HG03354 (cell line): ENCODE measurements at regions not wholly inside any gene's neighbourhood (a gene's known extent, or its start where the extent isn't known, plus 50 kb on each side); places are given as distances from the start of the nearest gene placed in this dataset.
"Not testable (repeated sequence)": the region's sequence is repeated elsewhere in the genome, so short reads cannot be mapped to it uniquely, and the experiment has no call there.

ENCODE experiments used
- ATAC-seq: cut with Tn5 transposase; IDR thresholded peaks from one replicate; pipeline ENCODE4 v1.9.1; 2021; ENCODE audit warnings: mild to moderate bottlenecking; ENCODE audit not compliant: unreplicated experiment, poor library complexity, severe bottlenecking

DNA sequence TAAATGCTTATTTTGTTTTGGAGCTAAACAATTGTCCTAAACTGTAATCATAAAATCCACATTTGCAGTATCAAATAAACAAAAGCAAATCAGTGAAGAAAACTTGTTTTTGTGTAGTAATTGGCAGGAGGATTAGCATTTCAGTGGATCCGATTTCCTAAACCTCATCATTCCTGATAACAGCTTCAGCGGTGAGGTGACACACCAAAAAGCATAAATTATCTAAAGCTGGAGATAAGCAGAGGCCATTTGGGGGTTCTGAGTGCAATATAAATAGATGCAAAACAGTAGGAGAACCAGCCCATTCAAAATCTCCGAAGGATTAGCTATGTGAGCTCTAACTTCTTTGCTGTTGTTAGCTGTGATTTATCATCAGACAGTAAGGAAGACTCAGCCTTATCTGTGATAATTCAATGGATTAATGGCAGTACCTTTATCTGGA, 235.8 kb downstream of the EPHA7 start:
- ATAC-seq = no peak

DNA sequence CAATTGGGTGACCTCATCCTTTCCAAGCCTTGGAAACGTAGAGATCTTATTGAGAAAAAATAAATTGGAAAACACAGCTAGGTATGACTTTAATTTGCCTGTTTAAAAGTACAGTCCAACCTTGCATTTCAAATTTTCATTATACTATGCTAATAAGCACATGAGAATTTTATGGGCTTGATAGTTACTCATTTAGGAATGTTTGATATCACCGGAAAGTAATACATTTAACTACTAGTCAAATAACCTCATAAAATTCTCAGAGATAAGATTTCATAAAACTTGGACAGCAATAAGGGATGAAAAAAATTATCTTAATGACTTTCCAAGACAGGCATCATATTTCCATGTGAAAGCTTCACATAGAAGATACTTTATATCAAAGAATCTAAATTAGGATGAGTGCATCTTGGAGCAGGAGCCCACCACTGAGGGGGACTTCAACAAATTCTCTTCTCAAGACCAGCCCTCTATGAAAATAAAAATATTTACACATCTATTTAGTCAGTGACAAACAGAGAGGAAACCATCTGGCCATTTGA, 236.3 kb downstream of the EPHA7 start:
- no peak for ATAC-seq

DNA sequence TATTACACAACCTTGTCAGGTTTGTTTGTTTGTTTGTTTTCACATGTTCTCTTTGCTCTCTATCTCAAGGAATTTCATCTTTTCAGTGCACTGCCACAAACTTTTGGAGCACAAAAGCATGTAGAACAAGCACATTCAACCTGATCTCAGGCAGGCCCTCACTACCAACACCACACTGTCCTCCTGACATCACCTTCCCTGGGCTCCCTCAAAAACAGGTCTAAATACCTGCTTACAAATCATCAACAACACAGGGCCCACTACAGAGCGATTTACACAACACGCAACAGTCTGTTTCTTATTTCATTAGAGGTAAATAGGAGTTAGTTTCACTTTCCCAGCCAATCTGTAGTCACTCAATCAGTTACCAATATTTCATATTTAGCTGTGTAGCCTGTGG, 241.4 kb downstream of the EPHA7 start:
- ATAC-seq = no peak

DNA sequence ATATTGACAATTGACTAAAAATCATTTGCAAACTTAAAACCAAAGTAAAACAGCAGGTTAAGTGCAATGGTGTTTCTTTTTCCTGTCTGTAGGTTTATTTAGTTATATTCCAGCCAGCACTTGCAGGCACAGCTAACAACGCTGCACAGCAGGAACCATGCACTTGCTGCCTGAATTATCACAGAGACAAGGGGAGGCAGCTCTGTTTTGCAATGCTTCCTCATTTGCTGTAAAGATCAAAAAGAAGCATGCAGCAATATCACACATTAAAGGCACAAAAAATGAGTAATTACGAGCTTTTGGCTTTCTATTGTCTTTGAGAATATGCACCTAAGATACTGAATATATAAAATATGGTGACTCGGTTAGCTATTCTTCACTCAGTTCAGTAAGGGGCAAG, 241.9 kb downstream of the EPHA7 start:
- no peak for ATAC-seq

DNA sequence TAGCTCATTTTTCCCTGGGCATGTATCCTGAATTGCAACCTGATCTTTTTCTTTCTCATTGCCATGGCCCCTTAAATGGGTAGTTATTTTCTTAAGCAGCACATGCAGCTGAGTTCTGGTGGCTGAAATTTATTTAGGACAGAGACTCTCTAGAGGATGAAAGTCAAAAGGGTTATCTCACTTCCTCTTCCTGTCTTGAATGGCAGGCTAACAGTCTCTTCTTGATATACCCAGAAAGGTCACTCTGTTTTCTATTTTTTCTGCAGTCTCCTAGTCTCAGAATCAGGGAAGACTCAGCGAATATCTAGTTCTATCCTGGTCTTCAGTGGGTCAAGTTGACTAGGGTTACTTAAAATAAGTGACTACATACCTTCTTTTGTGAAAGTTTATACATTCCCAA, 243.3 kb downstream of the EPHA7 start:
- peak; percentile 85 for ATAC-seq

DNA sequence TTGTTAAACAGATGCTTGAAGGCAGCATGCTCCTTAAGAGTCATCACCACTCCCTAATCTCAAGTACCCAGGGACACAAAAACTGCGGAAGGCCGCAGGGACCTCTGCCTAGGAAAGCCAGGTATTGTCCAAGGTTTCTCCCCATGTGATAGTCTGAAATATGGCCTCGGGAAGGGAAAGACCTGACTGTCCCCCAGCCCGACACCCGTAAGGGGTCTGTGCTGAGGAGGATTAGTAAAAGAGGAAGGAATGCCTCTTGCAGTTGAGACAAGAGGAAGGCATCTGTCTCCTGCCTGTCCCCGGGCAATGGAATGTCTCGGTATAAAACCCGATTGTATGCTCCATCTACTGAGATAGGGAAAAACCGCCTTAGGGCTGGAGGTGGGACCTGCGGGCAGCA, 245.8 kb downstream of the EPHA7 start:
- ATAC-seq = not testable (repeated sequence)

DNA sequence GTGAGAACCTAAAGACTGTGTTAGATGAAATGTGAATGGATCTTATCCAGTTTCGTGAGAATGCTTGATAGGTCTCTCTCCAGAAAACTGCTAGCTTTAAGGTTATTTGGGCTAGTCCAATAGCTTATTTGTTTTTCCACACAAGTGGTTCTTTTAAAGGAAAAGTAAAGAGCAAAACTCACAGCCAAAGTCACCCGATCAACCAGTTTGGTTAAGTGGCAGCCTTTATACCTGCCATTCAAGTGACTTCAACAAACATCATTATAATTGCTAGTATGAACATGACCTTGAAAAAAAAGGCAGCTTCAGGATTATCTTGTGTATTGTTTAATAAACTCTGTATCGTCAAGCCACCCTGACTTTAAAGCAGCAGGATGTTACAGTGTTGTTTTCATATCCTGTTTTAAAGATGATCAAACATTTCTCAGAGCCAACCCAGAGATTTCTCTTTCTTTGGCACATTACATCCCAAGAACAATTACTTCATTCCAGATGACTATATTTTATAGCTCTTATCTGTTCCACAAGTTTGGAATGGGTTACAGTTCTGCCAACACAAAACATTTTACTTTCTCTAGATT, 253.4 kb downstream of the EPHA7 start:
- no peak for ATAC-seq

DNA sequence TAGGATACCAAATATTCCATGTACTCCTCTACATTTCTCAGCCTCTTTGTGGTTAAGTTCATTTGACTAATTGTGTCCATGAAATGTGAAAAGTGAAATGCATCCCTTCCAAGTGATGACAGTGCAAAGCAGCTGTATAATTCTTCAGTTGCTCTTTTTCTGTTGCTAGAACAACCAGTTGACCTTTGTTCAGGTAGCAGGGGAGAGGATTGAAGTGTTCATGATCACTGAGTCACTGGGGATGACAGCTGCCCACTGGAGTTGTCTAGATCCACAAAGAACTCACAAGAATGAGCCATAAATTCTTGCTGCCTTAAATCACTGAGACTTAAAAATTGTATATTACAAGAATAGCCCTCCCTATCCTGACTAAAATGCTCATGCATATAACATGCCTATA, 254.6 kb downstream of the EPHA7 start:
- no peak for ATAC-seq

DNA sequence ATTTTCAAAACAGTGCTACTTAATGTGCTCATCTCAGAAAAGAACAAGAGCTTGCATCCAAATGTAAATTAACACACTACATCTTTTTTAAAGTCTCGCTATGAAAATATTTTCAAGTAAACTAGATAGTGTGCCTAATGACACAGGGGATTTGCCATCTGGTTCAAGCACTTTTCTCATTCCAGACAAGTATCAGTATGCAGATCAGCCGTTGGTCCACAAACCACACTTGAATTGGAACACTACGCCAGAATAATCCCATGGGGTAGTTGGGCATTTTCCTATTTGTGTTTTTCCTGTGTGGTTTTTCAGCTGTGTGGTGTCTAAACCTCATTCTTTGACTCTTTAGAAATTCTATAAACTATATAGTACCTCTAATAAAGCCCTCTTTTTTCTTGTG, 256.2 kb downstream of the EPHA7 start:
- ATAC-seq = no peak

DNA sequence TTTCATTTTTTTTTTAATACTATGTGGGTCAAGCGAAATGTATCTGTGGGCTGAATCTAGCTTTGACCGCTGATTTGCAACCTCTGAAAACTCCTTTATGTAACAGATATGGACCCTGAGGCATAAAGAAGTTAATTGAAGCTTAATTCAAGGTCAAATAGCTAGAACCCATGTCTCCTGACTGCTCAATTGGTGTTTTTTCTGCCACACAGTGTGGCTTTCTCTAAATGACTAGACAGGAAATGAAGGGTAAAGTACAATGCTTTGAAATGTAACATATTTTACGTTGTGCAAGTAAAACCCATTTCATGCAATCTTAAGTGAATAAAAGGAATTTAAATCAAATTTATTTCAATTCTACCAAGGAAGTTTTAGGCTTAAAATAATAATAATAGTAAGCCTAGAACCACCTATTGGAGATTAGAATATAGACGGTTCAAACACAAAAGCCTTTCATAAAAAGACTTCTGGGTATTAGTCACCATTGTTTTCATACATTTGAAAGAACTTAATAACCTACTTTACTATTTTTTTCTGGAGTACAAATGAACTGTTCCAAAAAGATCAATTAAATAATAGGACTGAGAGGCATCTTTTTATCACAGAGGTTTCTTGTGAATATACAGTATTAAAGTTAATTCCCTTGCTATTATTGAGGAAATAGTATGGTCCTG, 279.8 kb downstream of the EPHA7 start:
- peak; percentile 89 for ATAC-seq

DNA sequence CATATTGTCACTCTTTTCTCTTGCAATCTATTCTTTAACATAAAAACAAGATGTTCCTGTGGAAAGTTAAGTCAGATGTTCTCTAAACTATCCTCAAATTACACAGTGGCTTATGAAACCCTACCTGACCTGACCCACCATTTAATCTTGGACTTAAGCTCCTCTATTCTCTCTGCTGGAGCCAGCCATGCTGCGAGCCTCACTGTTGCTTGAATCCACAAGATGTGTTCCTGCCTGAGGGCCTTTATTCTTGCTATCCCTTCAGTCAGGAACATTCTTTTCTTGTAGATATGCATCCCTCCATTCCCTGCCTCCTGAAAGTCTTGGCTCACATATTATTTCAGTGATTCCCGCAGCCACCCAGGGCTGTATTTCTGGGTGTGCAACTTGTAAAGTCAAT, 283.2 kb downstream of the EPHA7 start:
- no peak for ATAC-seq

DNA sequence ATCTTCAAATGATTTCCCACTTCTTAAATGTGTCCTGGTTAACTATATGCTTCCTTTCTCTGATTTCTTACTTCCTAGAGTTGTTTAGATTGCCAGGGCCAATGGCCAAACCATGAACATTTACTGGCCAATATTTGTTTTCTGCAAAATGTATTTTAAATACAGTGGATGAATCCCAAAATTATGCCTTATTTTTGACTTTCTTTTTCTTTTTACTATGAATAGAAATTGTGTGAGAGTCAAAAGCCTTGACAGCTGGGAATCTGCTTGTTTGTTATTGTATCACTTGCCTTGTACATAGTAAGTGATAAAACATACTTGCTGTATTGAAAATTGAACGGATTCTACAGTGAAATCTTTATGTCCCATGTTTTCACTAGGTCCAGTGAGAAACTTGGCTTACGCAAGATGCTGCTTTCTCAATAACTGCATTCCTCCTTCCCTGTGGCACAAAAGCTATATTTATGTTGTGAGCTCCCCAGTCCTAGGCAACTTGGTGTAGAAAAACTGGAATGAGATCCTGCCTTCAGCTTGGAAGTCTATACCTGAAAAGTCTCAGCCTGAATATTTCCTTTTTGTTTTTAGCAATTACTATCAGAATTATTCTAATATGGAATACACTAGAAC, 295.2 kb downstream of the EPHA7 start:
- ATAC-seq = no peak

DNA sequence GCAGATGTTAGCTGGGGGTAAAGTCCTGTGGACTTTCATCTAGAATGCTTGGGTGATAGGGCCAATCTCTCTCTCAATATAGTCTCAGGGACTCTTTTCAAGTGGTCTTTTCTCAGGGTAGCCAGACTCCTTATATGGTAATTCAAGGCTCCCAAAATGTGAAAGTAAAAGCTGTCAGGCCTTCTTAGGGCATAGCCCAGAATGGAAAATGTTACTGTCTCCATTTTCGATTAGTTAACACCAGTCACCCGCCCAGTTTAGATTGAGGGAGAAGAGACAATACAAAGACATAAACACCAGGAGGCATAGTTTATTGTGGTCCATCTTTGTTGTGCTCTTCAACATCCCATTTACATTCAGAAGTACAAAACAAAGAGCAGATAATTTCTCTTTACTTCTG, 295.8 kb downstream of the EPHA7 start:
- no peak for ATAC-seq

DNA sequence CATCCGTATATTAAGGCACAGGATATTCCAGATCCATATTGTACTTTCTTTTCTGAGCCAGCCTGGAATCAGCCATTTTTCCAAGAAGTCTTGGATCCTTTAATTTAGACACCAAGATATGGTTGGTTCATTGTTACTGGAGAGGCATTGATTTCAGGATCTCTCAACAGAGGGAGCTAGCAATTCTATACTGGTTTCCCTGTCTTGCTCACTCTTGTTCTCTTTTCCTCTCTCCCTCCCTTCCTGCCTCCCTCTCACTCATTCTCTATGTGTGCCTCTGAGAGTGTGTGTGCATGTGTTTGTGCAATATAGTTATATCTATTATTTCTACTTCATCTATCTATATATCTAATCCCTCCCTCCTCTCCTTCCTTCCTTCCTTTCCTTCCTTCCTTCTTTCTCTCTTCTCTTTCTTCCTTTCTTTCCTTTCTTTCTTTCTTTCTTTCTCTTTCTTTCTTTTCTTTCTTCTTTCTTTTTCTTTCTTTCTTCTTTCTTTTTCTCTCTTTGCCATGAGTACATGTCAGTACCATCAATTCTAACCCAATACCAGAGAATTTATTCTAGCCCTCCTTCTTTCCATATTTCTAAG, 299.1 kb downstream of the EPHA7 start:
- no peak for ATAC-seq

DNA sequence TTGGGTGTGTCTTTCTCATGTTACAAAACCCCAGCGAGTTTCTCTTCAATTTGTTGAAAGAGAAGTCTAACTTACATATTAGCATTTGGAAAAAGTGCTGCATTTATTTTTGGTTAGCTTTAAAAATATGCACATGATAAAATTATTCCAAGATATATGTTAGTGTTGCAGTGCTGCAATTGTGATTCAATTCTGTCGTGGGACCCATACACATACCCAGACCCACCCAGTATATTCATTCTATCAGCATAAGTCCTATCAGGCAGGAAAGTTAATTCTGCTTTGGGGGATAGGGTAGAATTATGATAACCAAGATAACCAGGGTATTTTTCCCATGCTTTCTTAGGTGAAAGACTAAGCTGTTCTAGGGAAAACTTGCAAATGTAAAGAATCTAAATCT, 313.5 kb downstream of the EPHA7 start:
- ATAC-seq = no peak

DNA sequence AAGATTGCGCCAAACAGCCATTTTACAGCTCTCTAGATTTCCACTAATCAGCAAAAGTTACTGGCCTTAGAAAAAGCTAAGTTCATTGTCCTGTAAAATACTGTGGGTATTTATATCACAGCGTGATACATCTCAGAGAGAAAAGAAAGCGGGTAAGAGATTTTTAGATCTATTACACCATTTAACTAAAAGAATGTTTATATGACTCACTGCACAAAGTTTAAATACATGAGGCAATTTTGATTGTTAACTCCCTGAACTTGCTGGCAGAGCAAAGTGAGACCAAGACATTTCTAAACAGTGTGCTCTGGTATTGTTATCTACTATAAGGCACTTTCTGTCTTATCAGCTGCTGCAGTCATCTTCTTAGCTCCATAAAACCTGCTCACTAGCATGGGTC, 314.3 kb downstream of the EPHA7 start:
- no peak for ATAC-seq

DNA sequence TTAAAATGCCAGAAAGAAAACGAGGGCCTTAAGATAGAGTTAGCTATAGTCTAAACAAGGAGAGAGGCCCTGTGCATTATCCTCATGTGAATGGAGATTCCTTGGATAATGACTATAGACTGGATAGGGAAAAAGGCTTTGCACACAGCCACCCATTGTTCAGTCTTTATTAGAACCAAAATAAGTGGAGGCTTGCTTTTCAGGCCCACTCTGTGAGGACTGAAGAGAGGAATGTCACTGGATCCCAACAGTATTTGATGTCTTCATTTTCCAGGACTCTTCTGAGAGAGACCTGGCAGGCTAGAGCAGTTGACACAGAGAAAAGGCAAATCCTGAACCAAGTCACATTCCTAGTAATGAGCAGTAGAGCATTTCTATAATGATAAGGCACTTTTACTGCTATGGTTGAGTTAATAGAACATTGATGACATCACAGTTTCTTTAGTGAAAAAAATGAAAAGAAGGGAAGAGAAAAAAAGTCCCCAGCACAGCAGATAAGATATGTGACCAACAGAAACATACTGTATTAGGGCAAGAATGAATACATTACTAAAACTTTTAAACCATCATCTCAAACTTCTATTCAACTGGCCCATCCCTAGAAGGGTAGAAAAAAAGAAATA, 315.1 kb downstream of the EPHA7 start:
- ATAC-seq = no peak

DNA sequence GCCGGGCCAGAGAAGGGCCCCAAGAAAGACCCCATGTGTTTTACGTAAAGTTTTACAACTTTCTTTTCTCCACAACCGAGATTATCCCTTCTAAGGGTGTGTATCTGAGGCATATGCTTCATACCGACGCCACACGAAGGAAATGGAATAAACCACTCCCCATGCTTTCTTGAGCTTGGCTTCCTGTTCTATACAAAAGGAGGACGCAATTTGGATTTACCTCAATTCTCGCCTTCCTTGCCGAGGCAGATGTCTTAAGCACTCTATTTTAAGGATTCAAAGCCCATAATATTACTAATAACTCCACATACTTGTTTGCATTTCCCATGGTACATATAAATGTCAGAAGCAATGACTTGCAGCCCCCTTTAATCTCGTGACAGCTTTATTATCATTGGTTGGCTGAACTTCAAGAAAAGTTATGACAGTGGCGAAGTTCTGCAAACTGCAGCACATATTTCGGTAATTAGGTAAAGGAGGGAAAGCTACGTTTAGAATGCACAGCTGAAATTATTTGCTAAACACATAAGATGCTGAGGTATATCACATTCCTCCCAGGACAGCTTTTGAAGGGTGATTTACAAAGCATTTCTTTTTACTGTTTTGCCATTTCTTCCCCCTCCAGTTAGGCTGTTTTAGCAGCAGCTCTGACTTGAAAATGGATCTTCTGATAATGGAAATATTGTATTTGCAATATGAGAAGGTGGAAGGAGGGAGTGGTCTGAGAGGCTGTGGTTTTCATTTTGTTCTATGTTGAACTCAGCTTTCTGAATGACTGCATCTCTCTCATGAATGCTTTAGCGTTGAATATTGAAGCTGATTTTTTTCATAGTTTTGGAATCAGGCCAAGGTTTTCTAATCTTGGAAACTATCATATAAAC, 330.5 kb downstream of the EPHA7 start:
- ATAC-seq = no peak

DNA sequence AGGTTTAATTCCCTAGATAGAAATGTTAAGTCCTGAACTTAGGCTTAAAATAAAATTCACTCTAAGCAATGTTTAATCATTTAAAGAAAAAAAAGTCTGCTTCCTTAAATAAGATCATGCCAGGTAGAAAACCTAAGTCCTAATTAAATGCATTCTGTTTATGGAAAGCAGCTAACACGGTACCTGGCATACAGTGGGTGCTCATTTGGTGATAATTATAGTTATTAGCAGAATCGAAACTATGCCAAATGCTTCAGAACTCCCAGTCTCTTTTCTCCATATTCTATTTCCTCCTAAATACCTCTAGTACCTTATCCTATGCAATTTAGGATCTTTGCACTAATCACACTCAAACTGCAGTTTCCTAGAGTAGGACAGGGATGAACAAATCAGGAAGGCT, 331.8 kb downstream of the EPHA7 start:
- no peak for ATAC-seq
